Stimulated activated CD8-positive, alpha-beta memory T cell treated with anti-CD3 and anti-CD28 coated beads, Interleukin-12 subunit alpha, Interleukin-12 subunit beta, amount 100 ng/mL, for 4 hours (primary cell): ENCODE measurements at regions not wholly inside any gene's neighbourhood (a gene's known extent, or its start where the extent isn't known, plus 50 kb on each side); places are given as distances from the start of the nearest gene placed in this dataset.
"Not testable (repeated sequence)": the region's sequence is repeated elsewhere in the genome, so short reads cannot be mapped to it uniquely, and the experiment has no call there.

Source experiments
- DNase-seq: peaks from one replicate; pipeline ENCODE4 v3.0.0-alpha.2; 2020; ENCODE audit warnings: low read depth

DNA sequence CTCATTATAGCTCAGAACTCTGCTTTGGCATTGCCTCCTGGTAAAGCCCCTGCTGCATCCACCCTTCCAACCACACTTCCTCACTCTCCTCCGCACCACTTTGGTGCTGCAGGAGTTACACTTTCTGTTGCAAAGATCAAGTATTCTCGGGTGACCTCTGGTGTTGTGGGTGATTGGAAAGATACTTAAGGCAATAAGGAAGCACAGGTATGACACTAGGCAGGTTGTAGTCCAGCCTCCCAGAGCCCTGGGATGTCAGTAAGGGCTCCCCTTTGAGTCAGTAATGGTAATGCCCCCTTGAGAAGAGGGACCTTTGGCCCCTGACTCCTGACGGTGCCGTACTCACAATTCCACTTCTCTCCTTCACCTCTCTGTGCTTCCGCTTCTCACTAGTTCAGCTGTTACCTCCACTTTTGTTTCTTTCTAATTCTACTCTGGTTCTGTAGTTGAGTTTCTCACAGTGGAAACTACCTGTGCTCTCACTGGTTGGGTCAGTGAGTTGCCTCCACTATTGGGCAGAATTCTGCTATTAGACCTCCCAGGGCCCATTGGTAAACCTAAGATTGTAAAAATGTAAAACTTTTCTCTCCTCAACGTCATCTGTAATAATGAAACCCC, 350.0 kb downstream of the GOLGA6L6 start:
- not testable (repeated sequence) for DNase-seq

- not testable (repeated sequence) for DNase-seq
Measured at GRCh38 chr15:20188611-20189010, 353.0 kb downstream of the GOLGA6L6 start.

DNA sequence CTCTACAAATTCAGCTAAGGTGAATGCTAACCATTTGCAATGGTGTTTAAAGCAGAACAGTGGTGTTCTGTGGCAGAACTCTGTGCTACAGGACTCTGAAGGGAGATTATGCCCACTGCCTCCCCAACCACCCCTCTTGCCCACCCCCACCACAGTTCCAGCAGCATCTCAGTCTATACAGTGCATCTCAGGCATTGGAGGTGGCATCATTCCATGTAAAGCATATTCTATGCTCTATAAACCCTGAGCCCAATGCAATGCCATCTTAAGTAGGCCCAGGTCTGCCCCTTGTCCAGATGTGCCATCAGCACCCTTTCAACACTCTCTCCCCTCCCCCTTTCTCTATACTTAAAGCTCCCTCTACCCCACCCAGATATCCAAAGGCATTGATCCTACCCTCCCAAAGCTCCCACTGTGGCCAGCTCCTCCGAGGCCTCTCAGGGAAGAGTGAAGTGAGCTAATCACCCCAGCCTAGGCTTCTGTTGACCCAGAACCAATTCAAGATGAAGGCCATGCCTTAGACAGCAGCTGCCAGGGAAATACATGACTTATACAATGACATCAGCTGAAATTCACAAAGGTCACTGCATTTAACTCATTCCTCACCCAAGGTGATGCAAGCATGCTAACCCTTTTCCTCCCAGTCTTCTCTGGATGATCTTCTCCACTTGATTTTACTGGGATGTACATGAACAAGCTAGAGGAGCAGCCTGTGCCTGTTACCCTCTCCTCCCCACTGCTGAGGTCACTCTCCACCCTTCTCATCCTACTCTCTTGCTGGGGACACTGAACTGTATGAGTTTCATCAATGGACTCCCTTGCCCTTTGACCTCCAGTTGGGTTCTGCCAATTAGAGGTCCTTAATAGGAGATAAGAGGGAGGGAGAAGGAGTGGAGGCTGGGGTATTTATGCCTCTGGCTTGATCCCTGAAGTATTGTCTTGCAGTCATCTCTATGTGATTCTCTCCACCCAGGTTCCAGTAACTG, 353.9 kb downstream of the GOLGA6L6 start:
- DNase-seq: not testable (repeated sequence)

- not testable (repeated sequence) for DNase-seq
Measured at GRCh38 chr15:20184879-20185278, 356.7 kb downstream of the GOLGA6L6 start.

GRCh38 chr15:20168221-20168620, 373.4 kb downstream of the GOLGA6L6 start:
- not testable (repeated sequence) for DNase-seq

GRCh38 chr15:20153528-20153927, 388.1 kb downstream of the GOLGA6L6 start:
- not testable (repeated sequence) for DNase-seq

- not testable (repeated sequence) for DNase-seq
Measured at GRCh38 chr15:20148679-20149078, 392.9 kb downstream of the GOLGA6L6 start.

DNA sequence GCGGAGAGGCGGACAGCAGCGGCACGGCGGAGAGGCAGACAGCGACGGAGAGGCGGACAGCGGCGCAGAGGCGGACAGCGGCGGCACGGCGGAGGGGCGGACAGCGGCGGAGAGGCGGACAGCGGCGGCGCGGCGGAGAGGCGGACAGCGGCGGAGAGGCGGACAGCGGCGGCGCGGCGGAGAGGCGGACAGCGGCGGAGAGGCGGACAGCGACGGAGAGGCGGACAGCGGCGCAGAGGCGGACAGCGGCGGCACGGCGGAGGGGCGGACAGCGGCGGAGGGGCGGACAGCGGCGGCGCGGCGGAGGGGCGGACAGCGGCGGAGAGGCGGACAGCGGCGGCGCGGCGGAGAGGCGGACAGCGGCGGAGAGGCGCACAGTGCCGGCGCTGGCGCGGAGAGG, 393.6 kb downstream of the GOLGA6L6 start:
- not testable (repeated sequence) for DNase-seq

DNA sequence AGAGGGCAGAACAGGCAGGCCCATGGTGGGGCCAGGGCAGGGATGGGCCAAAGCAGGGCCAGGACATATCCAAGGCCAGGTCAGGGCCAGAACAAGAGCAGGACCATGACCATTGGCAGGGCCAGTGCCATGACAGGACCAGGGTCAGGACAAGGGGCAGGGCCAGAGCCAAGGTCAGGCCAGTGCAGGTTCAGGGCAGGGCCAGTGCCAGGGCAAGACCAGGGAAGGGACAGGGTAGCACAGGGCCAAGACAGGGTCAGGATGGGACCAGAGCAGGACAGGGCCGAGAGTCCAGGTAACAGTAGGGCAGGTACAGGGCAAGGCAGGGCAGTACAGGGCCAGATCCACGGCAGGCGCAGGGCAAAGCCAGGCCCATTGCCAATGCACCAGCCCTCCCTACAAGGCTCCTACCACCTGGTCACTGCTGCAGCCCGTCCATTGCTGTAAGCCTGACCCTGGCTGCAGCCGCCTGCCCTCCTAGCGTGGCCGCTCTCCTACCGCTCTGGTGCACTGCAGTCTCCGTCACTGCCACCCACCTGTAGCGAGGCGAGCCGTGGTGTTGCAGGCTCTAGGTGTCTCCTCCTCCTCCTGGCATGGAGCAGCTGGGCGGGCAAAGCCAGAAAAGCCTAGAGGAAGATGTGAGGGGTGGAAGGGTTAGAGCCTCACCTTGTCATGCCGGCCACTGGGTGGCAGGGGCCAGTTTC, 397.1 kb downstream of the GOLGA6L6 start:
- DNase-seq: not testable (repeated sequence)

DNA sequence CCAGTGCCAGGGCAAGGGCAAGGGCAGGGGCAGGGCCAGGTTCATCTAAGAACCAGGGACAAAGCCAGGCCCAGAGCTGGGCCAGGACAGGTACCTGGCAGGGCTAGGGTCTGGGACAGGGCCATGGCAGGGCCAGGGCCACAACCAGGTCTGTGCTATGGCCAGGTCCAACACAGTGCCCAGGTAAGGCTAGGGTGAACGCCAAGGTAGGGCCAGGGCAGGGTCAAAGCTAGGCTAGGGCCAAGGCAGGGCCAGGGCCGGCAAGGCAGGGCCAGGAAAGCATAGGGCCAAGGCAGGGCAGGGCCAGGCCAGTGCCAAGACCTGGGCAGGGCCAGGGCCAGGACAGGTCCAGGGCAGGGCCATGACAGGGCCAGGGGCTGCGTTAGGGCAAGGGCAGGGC, 398.7 kb downstream of the GOLGA6L6 start:
- not testable (repeated sequence) for DNase-seq

DNA sequence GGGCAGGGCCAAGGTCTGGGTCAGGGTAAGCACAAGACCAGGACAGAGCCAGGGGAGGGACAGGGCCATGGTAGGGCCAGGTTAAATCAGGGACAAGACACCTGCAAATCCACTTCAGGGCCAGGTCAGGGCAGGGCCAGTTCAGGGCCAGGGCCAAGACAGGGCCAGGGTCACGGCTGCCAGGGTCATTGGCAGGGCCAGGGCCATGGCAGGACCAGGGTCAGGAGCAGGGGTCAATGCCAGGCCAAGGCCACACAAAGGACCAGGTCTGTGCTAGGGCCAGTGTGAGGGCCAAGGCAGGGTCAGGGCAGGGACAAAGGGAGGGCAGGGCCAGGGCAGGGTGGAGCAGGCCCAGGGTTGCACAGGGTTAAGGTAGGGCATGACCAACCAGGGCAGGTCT, 399.2 kb downstream of the GOLGA6L6 start:
- DNase-seq: not testable (repeated sequence)

GRCh38 chr15:20124668-20125067, 416.9 kb downstream of the GOLGA6L6 start:
- not testable (repeated sequence) for DNase-seq

DNA sequence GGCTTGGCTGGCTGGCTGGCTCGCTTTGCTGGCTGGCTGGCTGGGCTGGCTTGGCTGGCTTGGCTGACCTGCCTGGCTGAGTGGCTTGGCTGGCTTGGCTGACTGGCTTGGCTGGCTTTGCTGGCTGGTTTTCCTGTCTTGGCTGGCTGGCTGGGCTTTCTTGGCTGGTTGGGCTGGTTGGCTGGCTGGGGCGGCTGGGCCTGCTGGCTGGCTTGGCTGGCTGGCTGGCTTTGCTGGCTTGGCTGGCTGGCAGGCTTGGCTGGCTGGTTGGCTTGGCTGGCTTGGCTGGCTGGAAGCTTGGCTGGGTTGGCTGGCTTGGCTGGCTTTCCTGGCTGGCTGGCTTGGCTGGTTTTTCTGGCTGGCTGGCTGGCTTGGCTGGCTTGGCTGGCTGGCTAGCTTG, 435.6 kb downstream of the GOLGA6L6 start:
- DNase-seq: no peak

- DNase-seq: not testable (repeated sequence)
Measured at GRCh38 chr15:20105011-20105990, 436.3 kb downstream of the GOLGA6L6 start.

GRCh38 chr15:20104551-20104950, 437.0 kb downstream of the GOLGA6L6 start:
- DNase-seq: not testable (repeated sequence)

- DNase-seq: not testable (repeated sequence)
Measured at GRCh38 chr15:20102862-20103261, 438.7 kb downstream of the GOLGA6L6 start.

GRCh38 chr15:20102209-20102608, 439.4 kb downstream of the GOLGA6L6 start:
- not testable (repeated sequence) for DNase-seq

- DNase-seq: not testable (repeated sequence)
Measured at GRCh38 chr15:20101281-20101680, 440.3 kb downstream of the GOLGA6L6 start.

- DNase-seq: not testable (repeated sequence)
Measured at GRCh38 chr15:20100604-20101270, 440.9 kb downstream of the GOLGA6L6 start.

- not testable (repeated sequence) for DNase-seq
Measured at GRCh38 chr15:20095699-20096303, 445.8 kb downstream of the GOLGA6L6 start.
